ENCODE measurements at regions not wholly inside any gene's neighbourhood (a gene's known extent, or its start where the extent isn't known, plus 50 kb on each side); places are given as distances from the start of the nearest gene placed in this dataset.
A peak's percentile ranks its signal among the peaks of the same experiment; 100 is the strongest.
"Not testable (repeated sequence)": the region's sequence is repeated elsewhere in the genome, so short reads cannot be mapped to it uniquely, and the experiment has no call there.

DNA sequence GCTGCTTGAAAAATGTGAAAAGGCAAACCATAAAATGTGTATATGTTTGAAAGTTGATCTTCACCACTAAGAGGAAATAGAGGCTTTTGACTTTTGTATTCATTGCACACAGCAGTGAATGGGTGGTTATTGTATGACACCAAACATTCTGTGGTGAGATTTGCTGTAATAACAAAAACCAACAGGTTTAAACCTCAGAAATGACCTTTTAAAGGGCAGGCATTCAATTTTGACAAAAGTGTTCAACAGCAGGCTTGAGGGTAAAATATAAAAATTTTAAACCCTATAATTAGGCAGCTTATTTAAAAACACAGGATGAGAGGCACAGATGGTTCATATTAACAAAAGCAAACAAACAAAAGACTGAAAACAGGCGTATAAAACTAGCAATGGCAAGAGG, 128.1 kb upstream of the NUDT12 start:
- no peaks in the 10 kb centered on the region for H3K9me3 ChIP-seq (replicated peaks)
- H3K27ac ChIP-seq = no peak overlapping the region
- no peaks in the 10 kb centered on the region for H3K36me3 ChIP-seq
- no peaks in the 10 kb centered on the region for H3K27me3 ChIP-seq
- DNase-seq = peak; percentile 6 to 76
- peaks cover 7% of the 10 kb centered on the region for H3K4me1 ChIP-seq
- no peak overlapping the region for H3K4me3 ChIP-seq

DNA sequence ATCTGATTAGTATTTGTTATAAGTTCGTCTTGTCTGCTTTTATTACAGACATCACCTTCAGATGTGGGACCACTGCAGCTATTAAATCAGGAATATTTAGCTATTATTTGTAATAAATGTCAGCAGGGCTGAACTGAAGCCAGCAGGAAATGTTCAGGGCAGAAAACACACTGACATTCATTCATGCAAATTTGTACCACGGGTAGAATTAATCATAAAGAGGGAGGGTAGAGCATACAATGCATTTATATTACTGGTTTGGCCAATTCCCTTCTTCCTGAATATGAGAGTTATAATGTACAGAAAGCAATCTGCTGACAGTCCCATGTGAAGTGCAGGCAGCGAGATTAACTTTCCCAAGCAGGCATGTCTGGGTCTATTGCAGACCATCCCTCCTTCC, 117.3 kb upstream of the NUDT12 start:
- no peaks in the 10 kb centered on the region for H3K27me3 ChIP-seq
- no peak for DNase-seq
- no peak overlapping the region for H3K4me3 ChIP-seq
- no peaks in the 10 kb centered on the region for H3K36me3 ChIP-seq
- no peak overlapping the region for H3K27ac ChIP-seq
- no peaks in the 10 kb centered on the region for H3K9me3 ChIP-seq (replicated peaks)
- H3K4me1 ChIP-seq = no peaks in the 10 kb centered on the region

DNA sequence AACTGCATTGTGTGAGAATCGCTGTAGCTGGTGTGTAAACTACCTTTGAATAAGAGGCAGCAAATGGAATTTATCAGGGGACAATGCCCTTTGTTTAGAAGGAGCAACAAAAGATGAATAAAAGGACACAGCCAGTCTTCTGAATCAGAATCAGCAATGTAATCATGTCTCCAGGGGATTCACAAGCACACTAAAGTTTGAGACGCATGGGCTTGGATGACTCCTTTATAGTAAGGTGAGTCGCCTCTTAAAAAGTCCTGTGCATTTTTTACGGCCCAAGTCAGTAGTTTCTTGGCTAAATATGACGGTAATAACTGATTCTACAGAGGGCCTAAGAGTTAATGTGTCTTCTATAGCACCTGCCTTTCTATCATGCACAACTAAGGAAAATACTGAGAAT, 113.6 kb upstream of the NUDT12 start:
- H3K4me3 ChIP-seq; H3K27ac ChIP-seq; H3K4me1 ChIP-seq; H3K27me3 ChIP-seq; DNase-seq; H3K9me3 ChIP-seq (replicated peaks); H3K36me3 ChIP-seq: not testable (repeated sequence)

DNA sequence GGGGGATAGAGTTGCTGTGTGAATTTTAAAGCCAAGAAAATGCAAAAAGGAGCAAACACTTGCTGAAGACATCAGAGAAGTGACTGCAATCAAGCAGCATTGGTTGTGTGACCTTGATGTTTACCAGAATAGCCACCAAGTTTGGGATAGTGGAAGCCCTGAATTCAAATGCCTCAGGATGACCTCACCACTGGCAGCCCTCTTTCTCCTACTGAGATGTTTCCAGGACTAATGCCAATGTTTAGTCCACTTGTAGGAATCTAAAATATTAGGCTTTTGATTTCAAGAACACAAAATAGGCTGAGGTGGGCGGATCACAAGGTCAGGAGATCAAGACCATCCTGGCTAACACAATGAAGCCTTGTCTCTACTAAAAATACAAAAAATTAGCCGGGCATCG, 112.2 kb upstream of the NUDT12 start:
- no peak for DNase-seq
- H3K4me3 ChIP-seq = no peak overlapping the region
- no peaks in the 10 kb centered on the region for H3K36me3 ChIP-seq
- no peaks in the 10 kb centered on the region for H3K9me3 ChIP-seq (replicated peaks)
- no peak overlapping the region for H3K27ac ChIP-seq
- H3K27me3 ChIP-seq = no peaks in the 10 kb centered on the region
- H3K4me1 ChIP-seq = no peaks in the 10 kb centered on the region

DNA sequence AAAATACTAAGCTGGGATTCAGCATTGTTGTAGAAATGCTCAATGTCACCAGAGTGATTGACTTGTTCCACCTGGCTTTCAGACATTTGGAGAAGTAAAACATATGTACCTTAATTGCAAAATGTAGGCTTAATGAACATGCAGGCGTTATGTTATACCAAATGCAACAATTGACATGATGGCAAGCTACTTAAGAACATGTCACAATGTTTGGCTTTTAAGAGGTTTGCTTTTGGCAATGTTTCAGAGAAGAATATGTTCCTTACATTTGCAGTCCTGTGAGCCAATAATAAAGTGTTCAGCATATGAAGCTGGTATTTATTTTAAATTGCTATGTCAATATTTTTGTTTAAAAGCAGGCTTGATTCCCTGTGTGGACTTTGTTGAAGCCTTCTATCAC, 111.7 kb upstream of the NUDT12 start:
- Histone ChIP-seq H3K4me1 (no peaks in the 10 kb centered on the region), H3K4me3 (no peak overlapping the region), H3K27ac (no peak overlapping the region), H3K9me3 (replicated peaks) (no peaks in the 10 kb centered on the region), H3K27me3 (no peaks in the 10 kb centered on the region), H3K36me3 (no peaks in the 10 kb centered on the region)
- no peak for DNase-seq

DNA sequence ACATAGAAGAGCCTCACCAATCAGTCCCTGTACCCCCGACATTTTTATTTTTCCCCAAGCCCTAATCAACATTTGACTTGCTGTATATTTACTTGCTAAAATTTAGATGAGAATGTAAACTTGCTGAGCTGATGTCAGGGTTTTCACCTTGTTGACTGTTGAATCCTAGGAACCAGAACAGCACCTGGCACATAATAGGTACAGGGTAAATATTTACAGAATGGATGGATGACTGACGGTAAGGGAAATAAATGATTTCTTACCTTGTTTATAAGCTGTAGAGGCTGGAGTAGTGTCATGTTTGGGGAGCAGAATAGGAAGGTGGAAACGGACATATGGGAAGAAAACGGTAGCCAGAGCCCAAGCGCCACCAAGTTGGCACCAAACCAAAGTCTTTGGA, 107.0 kb upstream of the NUDT12 start:
- DNase-seq = no peak
- H3K27ac ChIP-seq = no peak overlapping the region
- H3K4me1 ChIP-seq = no peaks in the 10 kb centered on the region
- no peak overlapping the region for H3K4me3 ChIP-seq
- H3K9me3 ChIP-seq (replicated peaks) = no peaks in the 10 kb centered on the region; the same call in 1 of the 2 replicates
- no peaks in the 10 kb centered on the region for H3K36me3 ChIP-seq
- H3K27me3 ChIP-seq = no peaks in the 10 kb centered on the region

DNA sequence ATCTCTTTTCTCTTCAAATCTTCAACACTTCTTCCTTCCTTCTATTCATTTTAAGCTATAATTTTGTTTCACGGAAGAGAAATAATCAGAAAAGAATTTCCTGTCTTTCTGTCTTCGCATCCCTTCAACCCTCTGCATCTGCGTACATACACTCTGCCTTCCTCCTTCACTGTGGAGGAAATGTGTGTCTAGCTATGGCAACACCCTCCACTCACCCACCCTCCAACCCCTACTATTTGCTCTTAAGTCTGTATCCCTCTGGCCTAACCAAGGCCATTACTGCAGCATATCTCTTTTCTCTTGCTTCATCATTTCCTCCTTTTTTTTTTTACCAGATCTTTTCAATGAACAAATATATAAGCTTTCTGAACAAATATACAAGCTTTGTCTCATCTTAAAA, 105.7 kb upstream of the NUDT12 start:
- no peak for DNase-seq
- Histone ChIP-seq H3K4me1 (no peaks in the 10 kb centered on the region), H3K27ac (no peak overlapping the region), H3K4me3 (no peak overlapping the region), H3K27me3 (no peaks in the 10 kb centered on the region), H3K9me3 (replicated peaks) (no peaks in the 10 kb centered on the region; the same call in 1 of the 2 replicates), H3K36me3 (no peaks in the 10 kb centered on the region)

DNA sequence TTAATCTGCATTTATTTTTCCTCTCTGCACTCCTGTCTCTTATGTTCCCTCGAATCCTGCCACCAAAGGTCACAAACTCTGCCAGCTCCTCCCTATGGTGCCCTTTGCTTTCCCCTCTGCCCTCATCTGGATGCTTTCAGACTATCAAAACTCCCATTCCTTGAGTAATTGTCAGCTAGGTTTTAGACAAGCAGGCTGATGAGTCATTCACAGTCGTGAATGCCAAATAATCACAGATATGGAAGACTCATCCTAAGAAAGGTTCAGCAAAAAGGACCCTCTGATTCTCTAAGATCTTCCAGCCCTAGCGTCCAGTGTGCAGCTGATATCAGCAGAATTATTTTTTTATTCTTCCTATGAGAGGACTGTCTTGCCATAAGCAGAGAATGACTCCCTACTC, 104.5 kb upstream of the NUDT12 start:
- H3K4me1 ChIP-seq = no peaks in the 10 kb centered on the region
- H3K4me3 ChIP-seq = no peak overlapping the region
- no peaks in the 10 kb centered on the region; the same call in 1 of the 2 replicates for H3K9me3 ChIP-seq (replicated peaks)
- H3K36me3 ChIP-seq = no peaks in the 10 kb centered on the region
- no peak for DNase-seq
- H3K27me3 ChIP-seq = no peaks in the 10 kb centered on the region
- no peak overlapping the region for H3K27ac ChIP-seq

DNA sequence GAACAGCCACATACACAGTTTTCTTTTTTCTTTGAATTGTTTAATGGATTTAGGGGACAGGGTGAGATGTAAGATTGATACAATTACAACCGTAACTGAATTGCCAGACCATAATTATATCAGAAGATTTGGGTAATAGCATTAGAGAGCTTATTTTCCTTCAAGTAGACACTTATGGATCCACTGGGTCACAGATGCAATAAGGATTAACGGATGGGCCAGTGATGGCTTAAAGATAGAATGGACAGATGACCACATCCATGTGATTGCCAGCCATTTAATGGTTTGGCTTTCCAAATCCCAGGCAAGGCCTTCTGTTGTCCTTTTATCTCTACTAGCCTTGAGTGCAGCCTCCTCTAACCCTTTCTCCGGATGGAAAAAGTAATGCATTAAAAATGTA, 94.7 kb upstream of the NUDT12 start:
- no peaks in the 10 kb centered on the region for H3K4me1 ChIP-seq
- H3K27ac ChIP-seq = no peak overlapping the region
- no peaks in the 10 kb centered on the region for H3K9me3 ChIP-seq (replicated peaks)
- DNase-seq = no peak
- no peaks in the 10 kb centered on the region for H3K27me3 ChIP-seq
- no peak overlapping the region for H3K4me3 ChIP-seq
- no peaks in the 10 kb centered on the region for H3K36me3 ChIP-seq

DNA sequence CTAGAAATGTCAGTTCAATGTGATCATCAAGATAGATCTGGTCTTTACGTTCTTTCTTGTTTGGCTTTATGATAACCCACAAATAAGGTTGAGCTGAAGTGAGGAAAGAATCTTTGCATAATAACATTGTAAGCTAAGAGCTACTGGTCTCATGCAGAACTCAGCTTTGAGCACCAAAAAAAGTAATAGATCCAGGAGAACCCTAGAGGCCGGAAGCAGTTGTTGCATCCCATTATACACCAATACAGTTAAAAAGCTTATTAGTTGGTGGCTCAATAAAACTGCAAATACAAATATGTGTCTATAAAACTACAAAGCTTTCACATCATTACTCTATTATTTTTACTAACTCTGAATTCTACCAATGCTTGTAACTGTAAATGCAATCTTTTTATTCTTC, 85.5 kb upstream of the NUDT12 start:
- DNase-seq = no peak
- H3K4me3 ChIP-seq = no peak overlapping the region

DNA sequence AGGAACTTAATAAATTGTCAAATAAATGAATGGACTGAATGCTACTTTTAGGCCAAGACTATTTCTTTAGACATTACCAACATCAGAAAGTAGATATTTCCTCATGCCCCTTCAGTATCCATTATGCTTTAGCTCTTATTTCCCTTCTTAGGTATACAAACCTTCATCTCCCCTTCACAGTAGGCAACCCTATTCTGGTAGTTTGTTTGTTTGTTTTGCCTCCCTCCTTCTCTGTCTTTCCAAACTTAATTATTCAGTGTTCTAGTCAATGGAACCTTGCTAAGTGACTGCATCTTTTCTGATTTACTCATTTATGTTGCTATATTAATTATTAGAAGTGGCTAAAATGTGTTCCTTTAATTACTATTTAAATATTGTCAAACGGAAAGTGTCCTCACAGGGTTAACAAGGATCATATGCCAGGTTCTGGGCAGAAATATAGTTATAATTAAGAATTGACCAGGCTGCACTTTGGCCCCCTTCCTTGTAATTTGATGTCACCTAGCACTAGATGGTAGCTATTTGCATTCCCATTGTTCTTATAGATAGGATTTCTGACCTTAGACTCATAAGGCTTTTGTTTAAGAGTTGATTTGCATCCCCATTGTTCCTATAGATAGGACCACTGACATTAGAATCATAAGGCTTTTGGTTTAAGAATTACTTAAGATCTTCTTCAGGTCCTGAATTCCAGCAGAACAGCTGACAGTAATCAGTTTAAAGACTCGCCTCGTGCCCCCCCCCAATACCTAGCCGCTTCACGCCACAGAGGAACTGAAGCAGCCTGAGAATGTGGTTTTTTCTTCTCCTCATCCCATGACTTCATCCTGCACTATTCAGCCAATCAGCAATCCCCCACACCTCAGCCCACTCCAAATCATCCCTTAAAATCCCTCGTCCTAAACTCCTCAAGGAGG, 84.4 kb upstream of the NUDT12 start:
- Histone ChIP-seq H3K9me3 (replicated peaks) (no peaks in the 10 kb centered on the region), H3K4me3 (no peak overlapping the region), H3K27me3 (no peaks in the 10 kb centered on the region), H3K36me3 (no peaks in the 10 kb centered on the region), H3K27ac (no peak overlapping the region), H3K4me1 (no peaks in the 10 kb centered on the region)
- no peak for DNase-seq

More for the DNA sequence above, 85.5 kb upstream of the NUDT12 start:
- Histone ChIP-seq H3K27ac (no peak overlapping the region), H3K36me3 (no peaks in the 10 kb centered on the region), H3K27me3 (no peaks in the 10 kb centered on the region), H3K4me1 (no peaks in the 10 kb centered on the region), H3K9me3 (replicated peaks) (no peaks in the 10 kb centered on the region)

DNA sequence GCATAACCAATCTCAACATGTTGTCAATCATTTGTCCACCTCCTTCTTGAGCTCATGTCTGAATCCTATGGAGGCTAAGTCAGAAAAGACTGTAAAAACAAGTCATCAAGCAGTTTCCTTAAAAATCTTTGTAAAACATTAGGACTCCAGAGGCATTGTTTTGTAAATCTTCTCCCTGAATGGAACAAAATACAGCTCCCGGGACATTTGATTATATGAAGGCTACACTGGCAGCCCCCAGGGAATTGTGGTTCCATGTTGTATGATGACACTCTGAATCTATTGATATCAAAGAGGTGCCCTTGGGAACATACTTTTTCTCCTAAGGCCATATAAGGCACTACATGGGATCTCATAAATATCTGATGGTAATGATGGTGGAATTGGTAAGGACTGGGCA, 83.2 kb upstream of the NUDT12 start:
- Histone ChIP-seq H3K27ac (no peak overlapping the region), H3K4me3 (no peak overlapping the region)

DNA sequence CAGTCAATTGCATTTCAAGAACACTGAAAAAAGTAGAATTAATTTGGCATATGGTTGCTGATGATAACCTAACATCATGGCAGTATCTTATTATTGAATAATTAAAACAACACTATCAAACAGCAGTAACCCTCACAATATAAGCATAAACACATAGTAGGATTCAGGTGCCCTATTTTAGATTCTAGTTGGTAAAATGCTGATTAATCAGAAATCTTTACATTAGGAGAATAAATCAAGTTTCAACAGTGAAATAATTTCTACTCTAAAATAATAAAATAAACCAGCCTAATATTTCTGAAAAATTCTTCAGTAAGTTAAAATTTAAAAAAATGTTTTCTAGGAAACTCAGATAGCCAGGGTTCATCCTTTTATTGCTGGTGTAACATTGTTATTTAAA, 76.4 kb upstream of the NUDT12 start:
- no peaks in the 10 kb centered on the region for H3K36me3 ChIP-seq
- no peaks in the 10 kb centered on the region for H3K27me3 ChIP-seq
- no peak overlapping the region for H3K27ac ChIP-seq
- DNase-seq = no peak
- H3K4me3 ChIP-seq = no peak overlapping the region
- H3K4me1 ChIP-seq = peaks cover 11% of the 10 kb centered on the region
- no peaks in the 10 kb centered on the region for H3K9me3 ChIP-seq (replicated peaks)

More for the DNA sequence above, 83.2 kb upstream of the NUDT12 start:
- Histone ChIP-seq H3K9me3 (replicated peaks) (no peaks in the 10 kb centered on the region), H3K27me3 (no peaks in the 10 kb centered on the region), H3K36me3 (no peaks in the 10 kb centered on the region), H3K4me1 (no peaks in the 10 kb centered on the region)
- DNase-seq = no peak

DNA sequence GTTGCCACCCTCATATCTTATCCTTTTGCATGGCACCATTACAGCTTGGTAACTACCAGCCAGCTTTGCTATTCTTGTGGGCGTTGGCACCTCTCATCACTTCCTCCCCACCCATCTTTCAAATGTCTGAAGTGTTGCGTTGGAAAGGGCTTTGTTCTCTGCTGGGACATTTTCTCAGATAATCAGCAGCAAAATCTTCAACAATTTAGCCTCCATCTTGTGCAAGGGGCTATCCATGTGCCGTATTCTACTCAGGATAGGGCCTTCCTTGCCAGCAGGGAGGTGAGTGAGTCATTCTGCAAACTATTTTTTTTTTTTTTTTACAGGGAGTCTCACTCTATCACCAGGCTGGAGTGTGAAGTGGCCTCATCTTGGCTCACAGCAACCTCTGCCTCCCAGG, 62.1 kb upstream of the NUDT12 start:
- no peaks in the 10 kb centered on the region; the same call in 1 of the 2 replicates for H3K9me3 ChIP-seq (replicated peaks)
- no peak for DNase-seq
- H3K36me3 ChIP-seq = no peaks in the 10 kb centered on the region
- H3K27me3 ChIP-seq = no peaks in the 10 kb centered on the region
- no peaks in the 10 kb centered on the region for H3K4me1 ChIP-seq
- H3K27ac ChIP-seq = no peak overlapping the region
- no peak overlapping the region for H3K4me3 ChIP-seq

DNA sequence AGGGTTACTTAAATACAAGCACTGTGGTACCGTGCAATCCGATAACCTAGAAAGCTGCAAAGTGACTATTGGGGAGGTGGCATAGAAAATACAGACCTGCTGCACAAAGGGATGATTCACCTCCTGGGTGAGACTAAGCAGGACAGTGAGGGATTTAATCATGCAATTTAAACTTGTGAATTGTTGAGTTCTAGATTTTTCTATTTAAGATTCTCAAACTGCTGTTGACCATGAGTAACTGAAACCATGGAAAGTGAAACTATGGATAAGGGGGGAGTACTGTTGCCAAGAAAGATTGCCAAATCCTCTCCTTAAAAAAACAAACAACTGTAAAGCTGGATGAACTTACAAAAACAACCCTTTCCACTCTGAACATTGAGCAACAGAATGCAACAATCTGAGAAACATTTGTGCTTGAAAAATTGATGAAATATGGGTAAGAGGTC, 61.5 kb upstream of the NUDT12 start:
- H3K4me1 ChIP-seq = no peaks in the 10 kb centered on the region
- peak in 1 of 2 experiments; percentile 9 for DNase-seq
- no peak overlapping the region for H3K27ac ChIP-seq
- H3K4me3 ChIP-seq = no peak overlapping the region
- H3K9me3 ChIP-seq (replicated peaks) = no peaks in the 10 kb centered on the region; the same call in 1 of the 2 replicates
- H3K36me3 ChIP-seq = no peaks in the 10 kb centered on the region
- H3K27me3 ChIP-seq = no peaks in the 10 kb centered on the region

DNA sequence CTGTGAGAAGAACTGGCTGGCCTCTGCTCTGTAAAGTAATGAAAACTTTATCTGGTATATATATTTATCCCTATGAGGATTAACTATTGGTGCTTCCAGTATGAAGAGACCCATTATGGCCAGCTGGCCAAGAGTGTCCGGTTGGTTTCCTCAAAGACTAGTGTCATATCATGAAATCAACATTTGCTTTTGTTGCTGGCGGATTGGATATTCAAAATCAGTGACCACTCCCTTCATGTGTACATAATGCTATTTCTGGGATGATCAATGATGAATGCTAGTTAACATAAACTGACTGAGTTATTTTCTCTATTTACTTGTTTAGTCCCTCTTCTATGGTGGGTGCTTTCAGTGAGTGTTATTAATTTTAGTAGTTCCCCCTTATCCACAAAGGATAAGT, 60.8 kb upstream of the NUDT12 start:
- DNase-seq = no peak
- Histone ChIP-seq H3K9me3 (replicated peaks) (no peaks in the 10 kb centered on the region; the same call in 1 of the 2 replicates), H3K27ac (no peak overlapping the region), H3K36me3 (no peaks in the 10 kb centered on the region), H3K4me1 (no peaks in the 10 kb centered on the region), H3K27me3 (no peaks in the 10 kb centered on the region), H3K4me3 (no peak overlapping the region)

Measured in SJCRH30 (cell line).